A673 (cell line): ENCODE measurements at regions not wholly inside any gene's neighbourhood (a gene's known extent, or its start where the extent isn't known, plus 50 kb on each side); places are given as distances from the start of the nearest gene placed in this dataset.

Source experiments
- EZH2 ChIP-seq: fragments of 200-600 bp; sonication (generic); IDR thresholded peaks from 2 replicates; pipeline ENCODE4 v1.6.1; 2017; ENCODE audit warnings: borderline replicate concordance, low read depth, mild to moderate bottlenecking, mixed read lengths, antibody characterized with exemption, low read length; ENCODE audit not compliant: poor library complexity, severe bottlenecking
- TF ChIP-seq, protein P1 (sequence below): fragments of 300-800, 200-600 bp; sonication (generic); conservative IDR thresholded peaks from 2 replicates; pipeline ENCODE4 v1.5.1; 2017; ENCODE audit warnings: low read depth, mild to moderate bottlenecking, antibody characterized with exemption, low read length, moderate library complexity, mixed read lengths

DNA sequence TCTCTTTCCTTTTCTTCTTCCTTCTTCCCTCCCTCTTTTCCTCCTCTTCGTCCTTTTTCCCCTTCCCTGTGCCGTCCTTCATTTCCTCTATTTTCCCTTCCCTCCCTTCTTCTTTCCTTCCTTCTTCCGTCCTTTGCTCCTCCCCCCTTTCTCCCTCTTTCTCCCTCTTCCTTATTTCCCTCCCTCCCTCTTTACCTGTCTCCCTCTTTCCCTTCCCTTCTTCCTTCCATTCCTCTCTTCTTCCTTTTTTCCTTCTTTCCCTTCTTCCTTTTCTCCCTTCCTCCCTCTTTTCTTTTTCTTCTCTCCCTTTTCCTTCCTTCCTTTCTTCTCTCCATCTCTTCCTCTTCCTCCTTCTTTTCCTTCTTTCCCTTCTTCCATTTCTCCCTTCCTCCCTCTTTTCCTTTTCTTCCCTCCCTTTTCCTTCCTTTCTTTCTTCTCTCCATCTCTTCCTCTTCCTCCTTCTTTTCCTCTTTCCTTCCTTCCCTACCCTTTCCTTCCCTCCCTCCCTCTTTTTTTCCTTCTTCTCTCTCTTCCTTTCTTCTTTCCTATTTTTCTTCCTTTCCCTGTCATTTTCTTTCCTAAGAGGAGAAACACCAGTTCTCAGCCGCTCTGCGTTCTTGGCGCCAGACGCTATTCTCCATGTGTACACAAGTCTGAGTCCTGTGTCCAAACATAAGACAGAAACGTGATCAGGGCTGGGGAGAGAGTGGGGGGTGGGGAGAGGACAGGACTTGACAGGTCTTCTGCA is 597.1 kb downstream of the MID1IP1 start:
- TF ChIP-seq, protein P1, sequence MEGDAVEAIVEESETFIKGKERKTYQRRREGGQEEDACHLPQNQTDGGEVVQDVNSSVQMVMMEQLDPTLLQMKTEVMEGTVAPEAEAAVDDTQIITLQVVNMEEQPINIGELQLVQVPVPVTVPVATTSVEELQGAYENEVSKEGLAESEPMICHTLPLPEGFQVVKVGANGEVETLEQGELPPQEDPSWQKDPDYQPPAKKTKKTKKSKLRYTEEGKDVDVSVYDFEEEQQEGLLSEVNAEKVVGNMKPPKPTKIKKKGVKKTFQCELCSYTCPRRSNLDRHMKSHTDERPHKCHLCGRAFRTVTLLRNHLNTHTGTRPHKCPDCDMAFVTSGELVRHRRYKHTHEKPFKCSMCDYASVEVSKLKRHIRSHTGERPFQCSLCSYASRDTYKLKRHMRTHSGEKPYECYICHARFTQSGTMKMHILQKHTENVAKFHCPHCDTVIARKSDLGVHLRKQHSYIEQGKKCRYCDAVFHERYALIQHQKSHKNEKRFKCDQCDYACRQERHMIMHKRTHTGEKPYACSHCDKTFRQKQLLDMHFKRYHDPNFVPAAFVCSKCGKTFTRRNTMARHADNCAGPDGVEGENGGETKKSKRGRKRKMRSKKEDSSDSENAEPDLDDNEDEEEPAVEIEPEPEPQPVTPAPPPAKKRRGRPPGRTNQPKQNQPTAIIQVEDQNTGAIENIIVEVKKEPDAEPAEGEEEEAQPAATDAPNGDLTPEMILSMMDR: no peak
- TF ChIP-seq EZH2: no peak
